ENCODE measurements at regions not wholly inside any gene's neighbourhood (a gene's known extent, or its start where the extent isn't known, plus 50 kb on each side); places are given as distances from the start of the nearest gene placed in this dataset.

DNA sequence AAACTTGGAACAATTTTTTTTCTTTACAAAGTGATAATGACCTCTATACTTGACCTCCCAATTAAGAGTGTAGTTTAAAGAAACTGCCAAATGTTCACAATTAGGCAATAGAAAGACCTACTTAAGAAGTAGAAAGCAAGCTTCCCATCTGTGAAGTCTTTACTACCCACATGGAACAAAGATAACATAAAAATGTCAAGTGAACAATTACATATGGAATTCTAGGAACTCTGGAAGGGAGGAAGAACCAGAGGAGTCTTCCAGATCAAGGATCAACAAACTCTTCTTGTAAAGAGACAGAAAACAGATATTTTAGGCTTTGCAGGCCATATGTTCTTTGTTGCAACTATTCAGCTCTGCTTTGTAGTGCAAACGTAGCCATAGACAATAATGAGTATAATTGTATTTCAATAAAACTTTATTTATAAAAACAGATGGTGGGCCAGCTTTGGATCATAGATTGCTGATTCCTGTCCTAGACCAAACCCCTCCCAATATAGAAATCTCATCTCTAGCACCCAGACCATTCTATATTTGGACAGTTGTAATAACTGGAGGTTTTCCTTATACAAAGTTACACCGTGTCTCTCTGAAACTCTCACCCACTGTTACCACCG is 68.4 kb upstream of the MAGI3 start:
- TF ChIP-seq, protein P1, sequence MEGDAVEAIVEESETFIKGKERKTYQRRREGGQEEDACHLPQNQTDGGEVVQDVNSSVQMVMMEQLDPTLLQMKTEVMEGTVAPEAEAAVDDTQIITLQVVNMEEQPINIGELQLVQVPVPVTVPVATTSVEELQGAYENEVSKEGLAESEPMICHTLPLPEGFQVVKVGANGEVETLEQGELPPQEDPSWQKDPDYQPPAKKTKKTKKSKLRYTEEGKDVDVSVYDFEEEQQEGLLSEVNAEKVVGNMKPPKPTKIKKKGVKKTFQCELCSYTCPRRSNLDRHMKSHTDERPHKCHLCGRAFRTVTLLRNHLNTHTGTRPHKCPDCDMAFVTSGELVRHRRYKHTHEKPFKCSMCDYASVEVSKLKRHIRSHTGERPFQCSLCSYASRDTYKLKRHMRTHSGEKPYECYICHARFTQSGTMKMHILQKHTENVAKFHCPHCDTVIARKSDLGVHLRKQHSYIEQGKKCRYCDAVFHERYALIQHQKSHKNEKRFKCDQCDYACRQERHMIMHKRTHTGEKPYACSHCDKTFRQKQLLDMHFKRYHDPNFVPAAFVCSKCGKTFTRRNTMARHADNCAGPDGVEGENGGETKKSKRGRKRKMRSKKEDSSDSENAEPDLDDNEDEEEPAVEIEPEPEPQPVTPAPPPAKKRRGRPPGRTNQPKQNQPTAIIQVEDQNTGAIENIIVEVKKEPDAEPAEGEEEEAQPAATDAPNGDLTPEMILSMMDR (IDR thresholded peaks at IDR 0.05; ENCODE audit: insufficient read depth, low read depth, low read length) = no peak
- TF ChIP-seq EZH2 (IDR thresholded peaks at IDR 0.05; ENCODE audit: insufficient read depth, low read length) = no peak
